ENCODE measurements at regions not wholly inside any gene's neighbourhood (a gene's known extent, or its start where the extent isn't known, plus 50 kb on each side); places are given as distances from the start of the nearest gene placed in this dataset.

DNA sequence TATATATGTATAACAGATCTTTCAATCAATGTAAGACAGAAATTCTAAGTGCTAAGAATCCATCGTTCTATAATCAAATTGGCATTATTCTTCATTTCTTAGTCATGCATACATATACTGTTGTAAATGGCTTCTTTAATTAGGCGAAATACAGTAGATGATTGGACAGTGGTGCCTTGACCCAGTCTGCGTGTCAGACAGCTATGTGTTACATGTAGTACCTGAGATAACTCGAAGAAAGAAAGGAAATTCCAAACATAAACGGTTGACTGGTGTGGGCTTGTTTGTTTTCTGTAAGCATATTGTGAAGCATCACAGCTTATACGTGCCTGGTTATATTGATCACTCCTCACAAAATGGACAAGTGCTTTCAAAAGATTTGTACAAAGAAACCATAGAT is 210.5 kb downstream of the ETNK1 start:
- DNase-seq (no peak), ATAC-seq (replicated peaks) (no peak)
- Mint-ChIP-seq H3K27me3 (peaks cover 0 to 2% of the 10 kb centered on the region in 2 donors), H3K4me1 (ENCODE audit: low read depth in 2 of 2) (no peaks in the 10 kb centered on the region), H3K36me3 (ENCODE audit: insufficient read depth) (no peaks in the 10 kb centered on the region), H3K27ac (no peak overlapping the region), H3K4me3 (no peak overlapping the region), H3K9me3 (no peaks in the 10 kb centered on the region)

- Mint-ChIP-seq H3K9me3 (no peaks in the 10 kb centered on the region), H3K27ac (no peak overlapping the region), H3K4me3 (no peak overlapping the region), H3K27me3 (peaks cover 8 to 27% of the 10 kb centered on the region in 2 donors), H3K36me3 (ENCODE audit: insufficient read depth) (peaks cover 3% of the 10 kb centered on the region), H3K4me1 (ENCODE audit: low read depth in 2 of 2) (no peaks in the 10 kb centered on the region)
- ATAC-seq (replicated peaks): no peak
- no peak for DNase-seq
Observed at GRCh38 chr12:22850185-22850584, 225.2 kb downstream of the ETNK1 start.

DNA sequence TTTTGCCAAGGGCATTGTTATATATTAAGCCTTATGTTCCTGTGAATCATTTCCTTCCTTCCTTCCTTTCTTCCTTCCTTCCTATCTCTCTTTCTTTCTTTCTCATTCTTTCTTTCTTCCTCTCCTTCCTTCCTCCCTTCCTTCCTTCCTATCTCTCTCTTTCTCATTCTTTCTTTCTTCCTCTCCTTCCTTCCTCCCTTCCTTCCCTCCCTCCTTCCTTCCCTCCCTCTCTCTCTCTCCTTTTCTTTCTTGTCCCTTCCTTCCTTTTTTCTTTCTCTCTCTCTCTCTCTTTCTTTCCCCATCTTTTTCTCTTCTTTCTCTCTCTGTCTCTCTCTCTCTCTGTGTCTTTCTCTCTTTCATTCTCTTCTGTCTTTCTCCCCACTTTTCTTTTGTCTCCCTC is 226.6 kb downstream of the ETNK1 start:
- ATAC-seq (replicated peaks) (no peak), DNase-seq (no peak)
- no peak overlapping the region for H3K27ac Mint-ChIP-seq

GRCh38 chr12:22855456-22855855 is 230.5 kb downstream of the ETNK1 start:
- H3K27ac Mint-ChIP-seq: no peak overlapping the region
- ATAC-seq (replicated peaks): no peak
- H3K4me1 Mint-ChIP-seq (ENCODE audit: low read depth in 2 of 2): no peaks in the 10 kb centered on the region
- H3K27me3 Mint-ChIP-seq: peaks cover 23 to 32% of the 10 kb centered on the region in 2 donors
- DNase-seq: no peak
- H3K36me3 Mint-ChIP-seq (ENCODE audit: insufficient read depth): peaks cover 3% of the 10 kb centered on the region
- H3K4me3 Mint-ChIP-seq: no peak overlapping the region
- no peaks in the 10 kb centered on the region for H3K9me3 Mint-ChIP-seq

More for the DNA sequence above, 226.6 kb downstream of the ETNK1 start:
- no peaks in the 10 kb centered on the region for H3K4me1 Mint-ChIP-seq (ENCODE audit: low read depth in 2 of 2)
- H3K9me3 Mint-ChIP-seq: no peaks in the 10 kb centered on the region
- peaks cover 3% of the 10 kb centered on the region for H3K36me3 Mint-ChIP-seq (ENCODE audit: insufficient read depth)
- peaks cover 8 to 20% of the 10 kb centered on the region in 2 donors for H3K27me3 Mint-ChIP-seq
- no peak overlapping the region for H3K4me3 Mint-ChIP-seq

DNA sequence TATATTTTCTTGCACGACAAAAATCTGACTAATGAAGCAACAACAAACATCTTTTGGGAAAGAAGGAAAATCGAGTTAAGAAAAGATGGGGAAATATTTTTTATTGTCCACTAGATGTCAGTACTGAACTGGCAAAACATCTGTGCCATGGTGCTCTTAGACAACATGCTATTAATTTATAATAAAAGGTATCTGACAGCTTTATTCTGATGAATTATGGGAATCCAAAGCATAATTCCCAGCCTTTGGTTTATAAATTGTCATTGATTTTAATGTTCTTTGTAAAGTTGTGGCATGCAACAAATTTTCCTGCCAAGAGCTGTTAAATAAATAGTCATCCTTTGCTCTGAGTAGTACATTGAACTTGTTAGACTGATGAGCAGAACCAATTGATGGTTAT is 231.2 kb downstream of the ETNK1 start:
- no peak for ATAC-seq (replicated peaks)
- no peaks in the 10 kb centered on the region for H3K4me1 Mint-ChIP-seq (ENCODE audit: low read depth in 2 of 2)
- peaks cover 23 to 32% of the 10 kb centered on the region in 2 donors for H3K27me3 Mint-ChIP-seq
- no peak overlapping the region for H3K4me3 Mint-ChIP-seq
- no peak overlapping the region for H3K27ac Mint-ChIP-seq
- no peak for DNase-seq
- H3K36me3 Mint-ChIP-seq (ENCODE audit: insufficient read depth): peaks cover 3% of the 10 kb centered on the region
- H3K9me3 Mint-ChIP-seq: no peaks in the 10 kb centered on the region

DNA sequence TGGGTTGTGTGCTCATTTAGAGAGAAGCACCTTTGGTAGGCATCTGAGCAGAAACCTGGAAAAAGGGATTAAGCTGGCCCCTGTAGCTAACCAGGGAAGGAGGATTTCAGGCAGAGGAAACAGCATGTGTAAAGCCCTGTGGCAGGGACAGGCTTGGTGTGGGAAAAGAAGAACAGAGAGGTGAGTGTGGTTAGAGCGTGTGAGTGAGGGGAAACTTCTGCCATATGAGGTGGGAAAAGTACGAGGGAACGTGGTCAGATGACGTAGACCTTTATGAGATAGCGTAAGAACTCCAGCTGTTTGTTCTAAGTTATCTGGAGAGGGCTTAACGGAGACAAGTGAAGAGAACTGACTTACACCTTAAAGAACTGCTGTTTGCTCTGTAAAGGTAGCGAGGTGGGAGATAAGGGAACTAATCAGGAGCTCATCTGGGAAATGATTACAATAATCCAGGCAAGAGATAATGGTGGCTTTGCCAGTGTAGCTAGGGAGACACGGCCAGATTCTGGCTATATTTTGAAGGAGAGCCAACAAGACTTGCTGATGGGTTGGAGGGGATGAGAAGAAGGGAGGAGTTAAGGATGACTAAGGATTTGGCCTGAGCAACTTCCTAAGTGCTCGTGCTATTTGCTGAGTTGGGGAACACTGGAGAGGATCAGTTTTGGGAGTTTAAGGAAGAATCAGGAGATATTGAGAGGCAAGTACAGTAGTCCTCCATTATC is 234.0 kb downstream of the ETNK1 start:
- no peaks in the 10 kb centered on the region for H3K9me3 Mint-ChIP-seq
- DNase-seq (no peak), ATAC-seq (replicated peaks) (no peak)
- H3K4me3 Mint-ChIP-seq: no peak overlapping the region
- H3K36me3 Mint-ChIP-seq (ENCODE audit: insufficient read depth): no peaks in the 10 kb centered on the region
- H3K4me1 Mint-ChIP-seq (ENCODE audit: low read depth in 2 of 2): no peaks in the 10 kb centered on the region
- no peak overlapping the region for H3K27ac Mint-ChIP-seq
- peaks cover 24 to 31% of the 10 kb centered on the region in 2 donors for H3K27me3 Mint-ChIP-seq

DNA sequence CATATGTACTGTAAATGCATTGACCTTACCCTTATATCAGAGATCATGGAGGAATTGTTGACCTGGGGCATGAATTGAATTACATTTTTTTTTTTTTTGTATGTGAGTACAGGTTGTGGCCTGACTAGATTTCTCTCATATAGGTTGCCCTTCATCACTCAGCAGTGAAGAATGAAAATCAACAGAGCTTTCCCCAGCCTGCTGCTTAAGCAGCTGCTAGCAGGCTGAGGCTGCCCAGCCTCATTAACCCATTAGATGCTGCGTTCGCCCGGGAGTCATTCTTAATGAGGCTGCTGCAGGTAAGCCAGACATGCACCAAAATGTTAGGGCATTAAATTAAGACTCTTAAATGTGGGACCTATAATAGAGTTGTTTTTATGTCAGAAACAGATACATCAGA is 236.0 kb downstream of the ETNK1 start:
- H3K27me3 Mint-ChIP-seq: peaks cover 24 to 27% of the 10 kb centered on the region in 2 donors
- no peaks in the 10 kb centered on the region for H3K36me3 Mint-ChIP-seq (ENCODE audit: insufficient read depth)
- no peaks in the 10 kb centered on the region for H3K4me1 Mint-ChIP-seq (ENCODE audit: low read depth in 2 of 2)
- no peaks in the 10 kb centered on the region for H3K9me3 Mint-ChIP-seq
- H3K4me3 Mint-ChIP-seq: no peak overlapping the region
- DNase-seq: no peak
- ATAC-seq (replicated peaks): no peak
- no peak overlapping the region for H3K27ac Mint-ChIP-seq

DNA sequence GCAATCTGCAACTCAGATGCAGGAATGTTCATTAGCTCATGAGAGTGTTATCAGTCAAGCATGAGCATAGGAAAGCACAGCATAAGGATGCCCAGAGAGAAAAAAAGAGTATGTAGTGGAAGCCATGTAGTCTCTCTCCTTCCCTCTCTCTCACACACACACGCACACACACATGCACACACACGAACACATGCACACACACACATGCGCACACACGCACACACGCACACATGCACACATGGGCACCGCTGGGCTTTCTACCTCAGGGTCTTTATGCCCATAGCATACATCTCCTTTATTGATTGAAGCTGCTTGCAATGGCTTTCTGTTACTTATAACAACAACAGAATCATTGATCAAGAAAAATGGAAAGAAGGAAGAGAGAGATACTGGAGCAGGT is 240.9 kb downstream of the ETNK1 start:
- Mint-ChIP-seq H3K36me3 (ENCODE audit: insufficient read depth) (no peaks in the 10 kb centered on the region), H3K27me3 (peaks cover 8 to 9% of the 10 kb centered on the region in 2 donors), H3K9me3 (no peaks in the 10 kb centered on the region), H3K4me3 (no peak overlapping the region), H3K27ac (no peak overlapping the region), H3K4me1 (ENCODE audit: low read depth in 2 of 2) (no peaks in the 10 kb centered on the region)
- ATAC-seq (replicated peaks) (no peak), DNase-seq (no peak)

DNA sequence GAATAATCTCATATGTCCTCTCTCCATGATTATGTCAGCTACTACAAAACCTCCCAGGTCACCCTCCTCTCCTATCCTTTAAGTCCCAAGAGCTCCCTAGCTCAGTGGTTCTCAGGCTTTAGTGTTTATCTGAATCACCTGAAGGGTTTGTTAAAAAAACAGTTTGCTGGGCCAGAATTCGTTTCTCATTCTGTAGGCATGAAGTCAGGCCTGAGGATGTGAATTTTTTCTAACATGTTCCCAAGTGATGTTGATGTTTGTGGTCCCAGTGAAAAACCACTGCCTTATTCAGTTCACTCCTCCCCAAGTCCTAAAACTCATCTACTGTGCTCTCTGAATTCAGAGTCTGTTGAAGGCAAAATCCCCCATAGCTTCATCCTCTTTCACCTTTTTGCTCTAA is 241.4 kb downstream of the ETNK1 start:
- H3K27me3 Mint-ChIP-seq: peaks cover 8 to 9% of the 10 kb centered on the region in 2 donors
- no peaks in the 10 kb centered on the region for H3K36me3 Mint-ChIP-seq (ENCODE audit: insufficient read depth)
- H3K27ac Mint-ChIP-seq: no peak overlapping the region
- H3K9me3 Mint-ChIP-seq: no peaks in the 10 kb centered on the region
- H3K4me1 Mint-ChIP-seq (ENCODE audit: low read depth in 2 of 2): no peaks in the 10 kb centered on the region
- no peak overlapping the region for H3K4me3 Mint-ChIP-seq
- DNase-seq (no peak), ATAC-seq (replicated peaks) (no peak)

- ATAC-seq (replicated peaks) (no peak), DNase-seq (no peak)
- Mint-ChIP-seq H3K27me3 (peaks cover 0 to 13% of the 10 kb centered on the region in 2 donors), H3K9me3 (no peaks in the 10 kb centered on the region), H3K27ac (no peak overlapping the region), H3K4me1 (ENCODE audit: low read depth in 2 of 2) (no peaks in the 10 kb centered on the region), H3K4me3 (no peak overlapping the region), H3K36me3 (ENCODE audit: insufficient read depth) (no peaks in the 10 kb centered on the region)
Observed at GRCh38 chr12:22874151-22874550, 249.2 kb downstream of the ETNK1 start.

- no peaks in the 10 kb centered on the region for H3K4me1 Mint-ChIP-seq (ENCODE audit: low read depth in 2 of 2)
Observed at GRCh38 chr12:22876262-22876661, 251.3 kb downstream of the ETNK1 start.

GRCh38 chr12:22879203-22879602 is 254.2 kb downstream of the ETNK1 start:
- no peak overlapping the region for H3K27ac Mint-ChIP-seq
- no peaks in the 10 kb centered on the region for H3K9me3 Mint-ChIP-seq
- no peaks in the 10 kb centered on the region for H3K36me3 Mint-ChIP-seq (ENCODE audit: insufficient read depth)
- no peak overlapping the region for H3K4me3 Mint-ChIP-seq
- peaks cover 0 to 13% of the 10 kb centered on the region in 2 donors for H3K27me3 Mint-ChIP-seq
- ATAC-seq (replicated peaks) (no peak), DNase-seq (no peak)
- H3K4me1 Mint-ChIP-seq (ENCODE audit: low read depth in 2 of 2): no peaks in the 10 kb centered on the region

More at GRCh38 chr12:22876262-22876661, 251.3 kb downstream of the ETNK1 start:
- DNase-seq (no peak), ATAC-seq (replicated peaks) (no peak)
- Mint-ChIP-seq H3K36me3 (ENCODE audit: insufficient read depth) (no peaks in the 10 kb centered on the region), H3K4me3 (no peak overlapping the region), H3K9me3 (no peaks in the 10 kb centered on the region), H3K27ac (no peak overlapping the region), H3K27me3 (peaks cover 0 to 13% of the 10 kb centered on the region in 2 donors)

GRCh38 chr12:22880331-22880730 is 255.4 kb downstream of the ETNK1 start:
- no peaks in the 10 kb centered on the region for H3K9me3 Mint-ChIP-seq
- no peak overlapping the region for H3K4me3 Mint-ChIP-seq
- H3K4me1 Mint-ChIP-seq (ENCODE audit: low read depth in 2 of 2): no peaks in the 10 kb centered on the region
- ATAC-seq (replicated peaks) (no peak), DNase-seq (no peak)
- H3K36me3 Mint-ChIP-seq (ENCODE audit: insufficient read depth): no peaks in the 10 kb centered on the region
- no peak overlapping the region for H3K27ac Mint-ChIP-seq
- H3K27me3 Mint-ChIP-seq: peaks cover 0 to 13% of the 10 kb centered on the region in 2 donors

GRCh38 chr12:22880807-22881206 is 255.8 kb downstream of the ETNK1 start:
- Mint-ChIP-seq H3K4me1 (ENCODE audit: low read depth in 2 of 2) (no peaks in the 10 kb centered on the region), H3K27ac (no peak overlapping the region), H3K4me3 (no peak overlapping the region), H3K9me3 (no peaks in the 10 kb centered on the region), H3K36me3 (ENCODE audit: insufficient read depth) (no peaks in the 10 kb centered on the region), H3K27me3 (peaks cover 0 to 9% of the 10 kb centered on the region in 2 donors)
- DNase-seq (no peak), ATAC-seq (replicated peaks) (no peak)
